NCI-H446 (cell line): ENCODE measurements at regions not wholly inside any gene's neighbourhood (a gene's known extent, or its start where the extent isn't known, plus 50 kb on each side); places are given as distances from the start of the nearest gene placed in this dataset.
"Not testable (repeated sequence)": the region's sequence is repeated elsewhere in the genome, so short reads cannot be mapped to it uniquely, and the experiment has no call there.

Source experiments
- DNase-seq, 2 experiments: peaks; one replicate each; lab custom pipeline; 2025; lab: John Stamatoyannopoulos, UW

GRCh38 chr4:23533859-23534258 lies 356.0 kb downstream of the PPARGC1A start:
- DNase-seq, result no peak

GRCh38 chr4:23516716-23517115 lies 373.1 kb downstream of the PPARGC1A start:
- no peak for DNase-seq

- DNase-seq, result no peak
Observed at GRCh38 chr4:23504083-23504482, 385.8 kb downstream of the PPARGC1A start.

GRCh38 chr4:23500894-23501449 lies 388.9 kb downstream of the PPARGC1A start:
- no peak for DNase-seq

- no peak for DNase-seq
Observed at GRCh38 chr4:23485801-23486200, 404.0 kb downstream of the PPARGC1A start.

GRCh38 chr4:23484689-23485088 lies 405.2 kb downstream of the PPARGC1A start:
- DNase-seq, result no peak

- no peak for DNase-seq
Observed at GRCh38 chr4:23483320-23483960, 406.4 kb downstream of the PPARGC1A start.

- no peak for DNase-seq
Observed at GRCh38 chr4:23481566-23481965, 408.3 kb downstream of the PPARGC1A start.

GRCh38 chr4:23477905-23478304 lies 411.9 kb downstream of the PPARGC1A start:
- no peak for DNase-seq

GRCh38 chr4:23476515-23477090 lies 413.2 kb downstream of the PPARGC1A start:
- no peak for DNase-seq

- no peak for DNase-seq
Observed at GRCh38 chr4:23463071-23463470, 426.8 kb downstream of the PPARGC1A start.

GRCh38 chr4:23458054-23458453 lies 431.8 kb downstream of the PPARGC1A start:
- no peak for DNase-seq

GRCh38 chr4:23456864-23457263 lies 433.0 kb downstream of the PPARGC1A start:
- no peak for DNase-seq

- DNase-seq, result no peak
Observed at GRCh38 chr4:23455456-23456158, 434.2 kb downstream of the PPARGC1A start.

GRCh38 chr4:23441530-23442069 lies 448.2 kb downstream of the PPARGC1A start:
- no peak for DNase-seq

- no peak for DNase-seq
Observed at GRCh38 chr4:23438764-23439163, 451.1 kb downstream of the PPARGC1A start.

- no peak for DNase-seq
Observed at GRCh38 chr4:23429497-23429896, 460.4 kb downstream of the PPARGC1A start.

GRCh38 chr4:23425570-23425969 lies 464.3 kb downstream of the PPARGC1A start:
- DNase-seq, result no peak

GRCh38 chr4:23423540-23423939 lies 466.3 kb downstream of the PPARGC1A start:
- no peak for DNase-seq

GRCh38 chr4:23422878-23423277 lies 467.0 kb downstream of the PPARGC1A start:
- no peak for DNase-seq

GRCh38 chr4:23413631-23414030 lies 476.2 kb downstream of the PPARGC1A start:
- DNase-seq, result no peak

GRCh38 chr4:23412701-23413100 lies 477.1 kb downstream of the PPARGC1A start:
- DNase-seq, result no peak

- DNase-seq, result not testable (repeated sequence)
Observed at GRCh38 chr4:23408913-23409312, 480.9 kb downstream of the PPARGC1A start.
